HEK293 (cell line): ENCODE measurements at regions not wholly inside any gene's neighbourhood (a gene's known extent, or its start where the extent isn't known, plus 50 kb on each side); places are given as distances from the start of the nearest gene placed in this dataset.

Experiments used
- CTCF ChIP-seq: fragments of 450-650 bp; formaldehyde crosslinking; IDR thresholded peaks from 2 replicates; pipeline ENCODE4 v1.5.1; 2016; ENCODE audit warnings: missing biosample characterization, missing genetic modification characterization
- REPIN1 ChIP-seq: fragments of 450-650 bp; formaldehyde crosslinking; IDR thresholded peaks from 2 replicates; pipeline ENCODE4 v1.5.1; 2017; ENCODE audit warnings: missing biosample characterization, missing genetic modification characterization, low read depth
- REST ChIP-seq: fragments of 450-650 bp; formaldehyde crosslinking; IDR thresholded peaks from 2 replicates; pipeline ENCODE4 v1.5.1; 2016; ENCODE audit warnings: missing biosample characterization, missing genetic modification characterization
- SALL2 ChIP-seq: fragments of 450-650 bp; formaldehyde crosslinking; IDR thresholded peaks from 2 replicates; pipeline ENCODE4 v1.5.0; 2017; ENCODE audit warnings: missing biosample characterization, mild to moderate bottlenecking, missing genetic modification characterization, borderline replicate concordance
- ZNF121 ChIP-seq: fragments of 450-650 bp; formaldehyde crosslinking; IDR thresholded peaks from 2 replicates; pipeline ENCODE4 v1.5.1; 2016; ENCODE audit warnings: missing biosample characterization, missing genetic modification characterization
- ZNF133 ChIP-seq: fragments of 450-650 bp; formaldehyde crosslinking; IDR thresholded peaks from 2 replicates; pipeline ENCODE4 v1.5.1; 2016; ENCODE audit warnings: missing biosample characterization, missing genetic modification characterization
- ZNF202 ChIP-seq: fragments of 450-650 bp; formaldehyde crosslinking; IDR thresholded peaks from 2 replicates; pipeline ENCODE4 v1.5.1; 2016; ENCODE audit warnings: missing biosample characterization, missing genetic modification characterization, borderline replicate concordance
- ZNF239 ChIP-seq: fragments of 450-650 bp; formaldehyde crosslinking; IDR thresholded peaks from 2 replicates; pipeline ENCODE4 v1.5.1; 2016; ENCODE audit warnings: missing biosample characterization, missing genetic modification characterization
- ZNF391 ChIP-seq: fragments of 450-650 bp; formaldehyde crosslinking; IDR thresholded peaks from 2 replicates; pipeline ENCODE4 v1.5.1; 2016; ENCODE audit warnings: low read depth, missing biosample characterization, missing genetic modification characterization, borderline replicate concordance

GRCh38 chr2:189305291-189305943, 125.9 kb upstream of the COL5A2 start:
- TF ChIP-seq CTCF (no peak), REST (tag by site-specific recombination) (no peak), ZNF391 (no peak), REPIN1 (tag by site-specific recombination) (no peak), ZNF121 (no peak), ZNF239 (no peak), ZNF133 (tag by site-specific recombination) (no peak), SALL2 (tag by site-specific recombination) (no peak), ZNF202 (tag by site-specific recombination) (no peak)
